A549 (cell line): ENCODE measurements at regions not wholly inside any gene's neighbourhood (a gene's known extent, or its start where the extent isn't known, plus 50 kb on each side); places are given as distances from the start of the nearest gene placed in this dataset.

ENCODE experiments used
- ATAC-seq, 2 experiments: fragments of 200-7000 bp in 1 of 2; fragments of >200 bp in 1 of 2; cut with Nextera tagmentation in 1 of 2; cut with Tn5 transposase in 1 of 2; 3 replicates each; pipeline versions ENCODE4 v1.8.0 to v1.9.1; 2018 to 2020; ENCODE audit warnings: mild to moderate bottlenecking in 1 of 2, moderate library complexity in 1 of 2
- CTCF ChIA-PET: fragments of 300-600 bp; sonication (Branson Sonifier 250); formaldehyde crosslinking; extraction: SDS; loops from one replicate; lab custom pipeline; 2021; ENCODE audit warnings: antibody characterized with exemption, inconsistent platforms; lab: Yijun Ruan, JAX
- POLR2A ChIA-PET: fragments of 350-600 bp; formaldehyde crosslinking; extraction: SDS; loops from one replicate; lab custom pipeline; 2021; ENCODE audit warnings: antibody characterized with exemption, inconsistent platforms; lab: Yijun Ruan, JAX
- DNase-seq, 2 experiments: peaks; one replicate each; pipeline versions ENCODE4 v3.0.0 to v3.0.0-alpha.2; 2011 to 2016; ENCODE audit warnings: low read depth in 1 of 2, low spot score in 1 of 2
- FAIRE-seq: peaks from 2 replicates; lab custom pipeline; 2011; peaks lifted over from hg19 to GRCh38; lab: Jason Lieb, UNC
- H3K27ac ChIP-seq, 2 experiments: fragments of >200 bp; sonication (Bioruptor Twin); formaldehyde crosslinking; 3 replicates each; pipeline ENCODE4 v1.5.1; 2016 to 2017
- H3K4me1 ChIP-seq: fragments of >200 bp; sonication (Bioruptor Twin); formaldehyde crosslinking; 3 replicates; pipeline ENCODE4 v1.6.1; 2016
- H3K4me2 ChIP-seq: fragments of >200 bp; sonication (Bioruptor Twin); formaldehyde crosslinking; 3 replicates; pipeline ENCODE4 v1.6.1; 2016
- H3K4me3 ChIP-seq: fragments of >200 bp; sonication (Bioruptor Twin); formaldehyde crosslinking; 3 replicates; pipeline ENCODE4 v1.5.1; 2016
- H3K9me3 ChIP-seq: fragments of >200 bp; sonication (Bioruptor Twin); formaldehyde crosslinking; 3 replicates; pipeline ENCODE4 v1.6.1; 2016
- ATOH8 ChIP-seq: fragments of 250-450 bp; sonication (Bioruptor Pico); IDR thresholded peaks from 2 replicates; pipeline ENCODE4 v1.5.0; 2020; ENCODE audit warnings: low read depth, mild to moderate bottlenecking, moderate library complexity
- CBX2 ChIP-seq: fragments of 200-600 bp; sonication (generic); IDR thresholded peaks from 2 replicates; pipeline ENCODE4 v1.6.1; 2016; ENCODE audit warnings: low read depth, mild to moderate bottlenecking, borderline replicate concordance
- CBX8 ChIP-seq: fragments of 200-600 bp; sonication (generic); IDR thresholded peaks from 2 replicates; pipeline ENCODE4 v1.6.1; 2016
- CEBPB ChIP-seq, 2 experiments: fragments of >200 bp in 1 of 2; sonication (Bioruptor Twin) in 1 of 2; formaldehyde crosslinking in 1 of 2; IDR thresholded peaks; 2 replicates each; pipeline ENCODE4 v1.6.1; 2012 to 2016
- CHD2 ChIP-seq: fragments of 150-350 bp; IDR thresholded peaks from 2 replicates; pipeline ENCODE4 v1.6.1; 2014; ENCODE audit warnings: low read length; ENCODE audit not compliant: partially characterized antibody
- EHMT2 ChIP-seq: fragments of 200-600 bp; sonication (generic); IDR thresholded peaks from 2 replicates; pipeline ENCODE4 v1.6.1; 2016; ENCODE audit warnings: antibody characterized with exemption, low read depth, mild to moderate bottlenecking, moderate library complexity
- ESRRA ChIP-seq: fragments of 150-350 bp; IDR thresholded peaks from 2 replicates; pipeline ENCODE4 v1.6.1; 2014; ENCODE audit warnings: mild to moderate bottlenecking, low read length, borderline replicate concordance
- FOXS1 ChIP-seq: fragments of 250-450 bp; sonication (Bioruptor Pico); IDR thresholded peaks from 2 replicates; pipeline ENCODE4 v1.5.0; 2020; ENCODE audit warnings: mild to moderate bottlenecking, moderate library complexity
- HOXA7 ChIP-seq: fragments of 250-450 bp; sonication (Bioruptor Pico); IDR thresholded peaks from 2 replicates; pipeline ENCODE4 v1.5.0; 2020; ENCODE audit warnings: mild to moderate bottlenecking, moderate library complexity
- MAFK ChIP-seq: fragments of 450-650 bp; IDR thresholded peaks from 2 replicates; pipeline ENCODE4 v1.6.1; 2014; ENCODE audit not compliant: partially characterized antibody
- MAX ChIP-seq: IDR thresholded peaks from 2 replicates; pipeline ENCODE4 v1.6.1; 2012
- MAZ ChIP-seq: fragments of 150-350 bp; IDR thresholded peaks from 2 replicates; pipeline ENCODE4 v1.6.1; 2014; ENCODE audit warnings: antibody characterized with exemption, low read depth, low read length, borderline replicate concordance
- MYC ChIP-seq: IDR thresholded peaks from 2 replicates; pipeline ENCODE4 v1.6.1; 2012; ENCODE audit warnings: mild to moderate bottlenecking, inconsistent platforms, low read length, improper control_type of control experiment, borderline replicate concordance
- NFE2L2 ChIP-seq: fragments of 150-350 bp; conservative IDR thresholded peaks from 2 replicates; pipeline ENCODE4 v1.6.1; 2014; ENCODE audit warnings: low read length
- NPAS2 ChIP-seq: fragments of 250-450 bp; sonication (Bioruptor Pico); IDR thresholded peaks from 2 replicates; pipeline ENCODE4 v1.8.0; 2022; ENCODE audit warnings: mild to moderate bottlenecking, moderate library complexity, borderline replicate concordance
- NR3C1 ChIP-seq: fragments of >200 bp; sonication (Bioruptor Twin); formaldehyde crosslinking; IDR thresholded peaks from 3 replicates; pipeline ENCODE4 v1.6.1; 2017
- POLR2A ChIP-seq: IDR thresholded peaks from 2 replicates; pipeline ENCODE4 v1.6.1; 2012; ENCODE audit warnings: mild to moderate bottlenecking, low read length
- RCOR1 ChIP-seq: fragments of 150-350 bp; IDR thresholded peaks from 2 replicates; pipeline ENCODE4 v1.6.1; 2014; ENCODE audit warnings: antibody characterized with exemption, low read length, low read depth
- TFCP2L1 ChIP-seq: fragments of 250-450 bp; sonication (Bioruptor Pico); IDR thresholded peaks from 2 replicates; pipeline ENCODE4 v1.5.0; 2021; ENCODE audit warnings: mild to moderate bottlenecking
- TP53 ChIP-seq: fragments of 250-450 bp; sonication (Bioruptor Pico); IDR thresholded peaks from 2 replicates; pipeline ENCODE4 v1.5.0; 2021; ENCODE audit warnings: mild to moderate bottlenecking, moderate library complexity
- USF2 ChIP-seq: fragments of 450-650 bp; IDR thresholded peaks from 2 replicates; pipeline ENCODE4 v1.6.1; 2014; ENCODE audit warnings: antibody characterized with exemption
- ZC3H11A ChIP-seq: fragments of 450-650 bp; IDR thresholded peaks from 2 replicates; pipeline ENCODE4 v1.6.1; 2014; ENCODE audit warnings: antibody characterized with exemption, mild to moderate bottlenecking
- ZFP36 ChIP-seq: fragments of 450-650 bp; IDR thresholded peaks from 2 replicates; pipeline ENCODE4 v1.6.1; 2014; ENCODE audit warnings: borderline replicate concordance; ENCODE audit not compliant: partially characterized antibody
- WGBS: methylation state at CpG from one replicate; pipeline ENCODE4 v1.1.6; 2017; ENCODE audit errors: missing lambda C conversion rate; 5-methylcytosine and 5-hydroxymethylcytosine counted together
- TF ChIP-seq, protein P1 (sequence below): IDR thresholded peaks from 2 replicates; pipeline ENCODE4 v1.6.1; 2012; ENCODE audit warnings: low read depth, borderline replicate concordance
- TF ChIP-seq, protein P2 (sequence below): fragments of 150-350 bp; IDR thresholded peaks from 2 replicates; pipeline ENCODE4 v1.6.1; 2014; ENCODE audit warnings: low read depth, mild to moderate bottlenecking, low read length
- TF ChIP-seq, protein P3 (sequence below): fragments of >200 bp; sonication (Bioruptor Twin); formaldehyde crosslinking; IDR thresholded peaks from 3 replicates; pipeline ENCODE4 v1.6.1; 2016

DNA sequence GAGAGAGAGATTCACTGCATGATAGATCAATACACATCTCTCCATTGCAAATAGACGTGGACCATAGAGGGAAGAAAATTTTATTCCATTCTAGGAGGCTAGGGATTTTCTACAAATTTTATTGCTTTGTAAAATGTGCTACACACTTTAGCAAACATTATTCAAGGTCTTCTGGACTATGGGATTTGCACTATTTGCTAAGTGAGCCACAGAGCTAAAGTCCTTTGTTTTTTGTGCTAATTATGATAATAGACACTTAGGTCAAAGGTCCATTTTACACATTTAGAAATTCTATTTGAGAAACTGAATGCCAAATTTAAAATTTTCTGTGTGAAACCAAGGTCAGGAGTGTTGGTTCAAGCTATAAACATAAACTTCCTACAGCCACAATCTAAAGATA is 672.3 kb downstream of the LRRC70 start:
- FAIRE-seq (no peak), ATAC-seq (no peak), DNase-seq (no peak)
- Histone ChIP-seq H3K27ac (no peak overlapping the region), H3K4me2 (no peak overlapping the region), H3K4me3 (no peak overlapping the region), H3K4me1 (no peaks in the 10 kb centered on the region), H3K9me3 (no peaks in the 10 kb centered on the region)
- ChIA-PET CTCF (interaction anchor here (1.7 kb wide), 1 partner anchor 10 kb away, joined by 3 read pairs; no protein-coding TSS in a partner anchor), POLR2A (no interaction called here)
- WGBS: 6% methylated on average over 1 of the region's 1 CpG
- no peak for TF ChIP-seq ZFP36
- no peak for TF ChIP-seq MAZ
- no peak for TF ChIP-seq CHD2
- no peak for TF ChIP-seq POLR2A
- no peak for TF ChIP-seq HOXA7 (CRISPR knock-in tag)
- TF ChIP-seq CEBPB (IDR thresholded peaks at IDR 0.05): no peak
- TF ChIP-seq CBX2: no peak
- no peak for TF ChIP-seq TFCP2L1 (CRISPR knock-in tag)
- no peak for TF ChIP-seq EHMT2
- no peak for TF ChIP-seq NFE2L2
- no peak for TF ChIP-seq NPAS2 (CRISPR knock-in tag)
- TF ChIP-seq, protein P1, sequence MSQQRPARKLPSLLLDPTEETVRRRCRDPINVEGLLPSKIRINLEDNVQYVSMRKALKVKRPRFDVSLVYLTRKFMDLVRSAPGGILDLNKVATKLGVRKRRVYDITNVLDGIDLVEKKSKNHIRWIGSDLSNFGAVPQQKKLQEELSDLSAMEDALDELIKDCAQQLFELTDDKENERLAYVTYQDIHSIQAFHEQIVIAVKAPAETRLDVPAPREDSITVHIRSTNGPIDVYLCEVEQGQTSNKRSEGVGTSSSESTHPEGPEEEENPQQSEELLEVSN: no peak
- no peak for TF ChIP-seq MYC
- no peak for TF ChIP-seq ESRRA
- TF ChIP-seq MAX: no peak
- TF ChIP-seq, protein P2, sequence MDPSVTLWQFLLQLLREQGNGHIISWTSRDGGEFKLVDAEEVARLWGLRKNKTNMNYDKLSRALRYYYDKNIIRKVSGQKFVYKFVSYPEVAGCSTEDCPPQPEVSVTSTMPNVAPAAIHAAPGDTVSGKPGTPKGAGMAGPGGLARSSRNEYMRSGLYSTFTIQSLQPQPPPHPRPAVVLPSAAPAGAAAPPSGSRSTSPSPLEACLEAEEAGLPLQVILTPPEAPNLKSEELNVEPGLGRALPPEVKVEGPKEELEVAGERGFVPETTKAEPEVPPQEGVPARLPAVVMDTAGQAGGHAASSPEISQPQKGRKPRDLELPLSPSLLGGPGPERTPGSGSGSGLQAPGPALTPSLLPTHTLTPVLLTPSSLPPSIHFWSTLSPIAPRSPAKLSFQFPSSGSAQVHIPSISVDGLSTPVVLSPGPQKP: no peak
- TF ChIP-seq NR3C1: no peak
- no peak for TF ChIP-seq ATOH8 (CRISPR knock-in tag)
- no peak for TF ChIP-seq RCOR1

- TF ChIP-seq TP53 (CRISPR knock-in tag): no peak
- no peak for TF ChIP-seq MAFK
- TF ChIP-seq CBX8: no peak
- no peak for TF ChIP-seq CBX2
- no peak for TF ChIP-seq ZFP36
- no peak for TF ChIP-seq USF2
- no peak for TF ChIP-seq ZC3H11A
- TF ChIP-seq FOXS1 (CRISPR knock-in tag): no peak
- no peak for TF ChIP-seq MAZ
- TF ChIP-seq, protein P3, sequence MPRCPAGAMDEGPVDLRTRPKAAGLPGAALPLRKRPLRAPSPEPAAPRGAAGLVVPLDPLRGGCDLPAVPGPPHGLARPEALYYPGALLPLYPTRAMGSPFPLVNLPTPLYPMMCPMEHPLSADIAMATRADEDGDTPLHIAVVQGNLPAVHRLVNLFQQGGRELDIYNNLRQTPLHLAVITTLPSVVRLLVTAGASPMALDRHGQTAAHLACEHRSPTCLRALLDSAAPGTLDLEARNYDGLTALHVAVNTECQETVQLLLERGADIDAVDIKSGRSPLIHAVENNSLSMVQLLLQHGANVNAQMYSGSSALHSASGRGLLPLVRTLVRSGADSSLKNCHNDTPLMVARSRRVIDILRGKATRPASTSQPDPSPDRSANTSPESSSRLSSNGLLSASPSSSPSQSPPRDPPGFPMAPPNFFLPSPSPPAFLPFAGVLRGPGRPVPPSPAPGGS: no peak
- no peak for TF ChIP-seq TFCP2L1 (CRISPR knock-in tag)
- no peak for TF ChIP-seq MYC
- Histone ChIP-seq H3K9me3 (no peaks in the 10 kb centered on the region), H3K4me2 (no peak overlapping the region), H3K4me1 (no peaks in the 10 kb centered on the region), H3K27ac (no peak overlapping the region), H3K4me3 (no peak overlapping the region)
- DNase-seq (no peak), FAIRE-seq (no peak), ATAC-seq (no peak)
- POLR2A ChIA-PET: no interaction called here
- CTCF ChIA-PET: interaction anchor here (1.7 kb wide), 1 partner anchor 9 kb away, joined by 3 read pairs; no protein-coding TSS in a partner anchor
- 2% methylated on average over 2 of the region's 2 CpGs for WGBS
Measured at GRCh38 chr5:63249960-63250359, 671.3 kb downstream of the LRRC70 start.
